ENCODE measurements at regions not wholly inside any gene's neighbourhood (a gene's known extent, or its start where the extent isn't known, plus 50 kb on each side); places are given as distances from the start of the nearest gene placed in this dataset.

- no peak overlapping the region for H3K4me3 ChIP-seq (ENCODE audit: control insufficient read depth, low read depth, low read length)
- no peak for DNase-seq (ENCODE audit: low read depth)
- TF ChIP-seq, protein P1, sequence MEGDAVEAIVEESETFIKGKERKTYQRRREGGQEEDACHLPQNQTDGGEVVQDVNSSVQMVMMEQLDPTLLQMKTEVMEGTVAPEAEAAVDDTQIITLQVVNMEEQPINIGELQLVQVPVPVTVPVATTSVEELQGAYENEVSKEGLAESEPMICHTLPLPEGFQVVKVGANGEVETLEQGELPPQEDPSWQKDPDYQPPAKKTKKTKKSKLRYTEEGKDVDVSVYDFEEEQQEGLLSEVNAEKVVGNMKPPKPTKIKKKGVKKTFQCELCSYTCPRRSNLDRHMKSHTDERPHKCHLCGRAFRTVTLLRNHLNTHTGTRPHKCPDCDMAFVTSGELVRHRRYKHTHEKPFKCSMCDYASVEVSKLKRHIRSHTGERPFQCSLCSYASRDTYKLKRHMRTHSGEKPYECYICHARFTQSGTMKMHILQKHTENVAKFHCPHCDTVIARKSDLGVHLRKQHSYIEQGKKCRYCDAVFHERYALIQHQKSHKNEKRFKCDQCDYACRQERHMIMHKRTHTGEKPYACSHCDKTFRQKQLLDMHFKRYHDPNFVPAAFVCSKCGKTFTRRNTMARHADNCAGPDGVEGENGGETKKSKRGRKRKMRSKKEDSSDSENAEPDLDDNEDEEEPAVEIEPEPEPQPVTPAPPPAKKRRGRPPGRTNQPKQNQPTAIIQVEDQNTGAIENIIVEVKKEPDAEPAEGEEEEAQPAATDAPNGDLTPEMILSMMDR (conservative IDR thresholded peaks at IDR 0.05; ENCODE audit: control insufficient read depth, insufficient read depth, low read depth, low read length): no peak
Measured at GRCh38 chr1:198873696-198874230, 234.9 kb downstream of the PTPRC start.

DNA sequence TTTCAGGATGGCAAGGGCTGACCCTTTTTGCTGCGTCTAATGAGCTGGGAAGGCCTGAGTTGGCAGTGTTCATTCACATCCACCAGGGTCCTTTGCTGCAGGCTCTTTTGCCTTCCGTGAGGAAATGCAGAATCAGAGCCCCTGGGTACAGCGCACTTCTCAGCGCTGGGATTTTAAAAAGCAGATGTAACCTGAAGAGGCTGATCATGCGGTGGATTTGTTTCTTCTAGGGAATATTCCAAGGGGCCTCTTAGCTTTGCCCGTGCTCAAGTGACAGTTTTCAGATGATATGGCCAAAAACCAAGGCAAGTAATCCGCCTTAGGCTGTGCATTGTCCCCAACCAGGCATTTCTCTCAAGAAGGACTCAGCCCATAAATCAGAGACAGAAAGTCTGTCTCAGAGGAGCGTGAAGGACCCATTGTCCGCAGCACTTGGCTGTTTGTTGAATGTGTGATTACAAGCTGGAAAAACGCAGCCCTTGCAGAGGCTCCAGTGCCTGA is 237.6 kb downstream of the PTPRC start:
- DNase-seq (ENCODE audit: low read depth): no peak
- TF ChIP-seq, protein P1 (conservative IDR thresholded peaks at IDR 0.05; ENCODE audit: control insufficient read depth, insufficient read depth, low read depth, low read length): no peak
- H3K4me3 ChIP-seq (ENCODE audit: control insufficient read depth, low read depth, low read length): no peak overlapping the region

GRCh38 chr1:198878566-198878965 is 239.7 kb downstream of the PTPRC start:
- H3K4me3 ChIP-seq (ENCODE audit: control insufficient read depth, low read depth, low read length): no peak overlapping the region
- DNase-seq (ENCODE audit: low read depth): no peak
- TF ChIP-seq, protein P1 (conservative IDR thresholded peaks at IDR 0.05; ENCODE audit: control insufficient read depth, insufficient read depth, low read depth, low read length): no peak

DNA sequence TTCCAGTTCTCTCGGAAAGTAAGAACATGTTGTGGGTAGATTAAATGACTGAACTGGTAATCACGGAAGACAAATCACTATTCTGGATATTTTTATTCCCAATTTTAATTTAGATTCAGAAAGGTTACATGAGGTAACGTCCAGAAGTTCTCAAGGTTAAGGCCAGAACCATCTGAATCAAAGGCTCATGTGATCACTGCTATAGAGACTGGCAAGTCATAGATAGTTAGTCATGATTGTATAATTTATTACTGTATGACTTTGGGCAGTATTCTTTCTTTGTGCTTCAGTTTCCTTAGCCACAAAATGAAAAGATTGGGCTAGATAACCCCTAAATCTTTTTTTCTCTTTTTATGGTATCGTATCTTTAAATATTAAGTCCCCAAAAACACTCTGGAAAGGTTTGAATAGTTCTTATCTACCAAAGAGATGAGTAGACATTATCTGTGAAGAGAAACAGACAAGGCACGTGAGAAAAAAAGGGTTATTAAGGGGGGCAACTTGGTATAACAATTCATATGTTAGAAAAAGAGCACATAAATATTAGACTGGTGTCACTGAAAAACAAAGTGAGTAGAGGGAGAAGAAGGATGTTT is 241.0 kb downstream of the PTPRC start:
- DNase-seq (ENCODE audit: low read depth): peak; percentile 67
- H3K4me3 ChIP-seq (ENCODE audit: control insufficient read depth, low read depth, low read length): no peak overlapping the region
- TF ChIP-seq, protein P1 (conservative IDR thresholded peaks at IDR 0.05; ENCODE audit: control insufficient read depth, insufficient read depth, low read depth, low read length): no peak

GRCh38 chr1:198880397-198880796 is 241.6 kb downstream of the PTPRC start:
- no peak overlapping the region for H3K4me3 ChIP-seq (ENCODE audit: control insufficient read depth, low read depth, low read length)
- TF ChIP-seq, protein P1 (conservative IDR thresholded peaks at IDR 0.05; ENCODE audit: control insufficient read depth, insufficient read depth, low read depth, low read length): no peak
- peak; percentile 86 for DNase-seq (ENCODE audit: low read depth)

GRCh38 chr1:198880818-198881597 is 242.2 kb downstream of the PTPRC start:
- no peak overlapping the region for H3K4me3 ChIP-seq (ENCODE audit: control insufficient read depth, low read depth, low read length)

More at GRCh38 chr1:198880818-198881597, 242.2 kb downstream of the PTPRC start:
- DNase-seq (ENCODE audit: low read depth): peak; percentile 96
- TF ChIP-seq, protein P1 (conservative IDR thresholded peaks at IDR 0.05; ENCODE audit: control insufficient read depth, insufficient read depth, low read depth, low read length): no peak

Measured in fibroblast of mammary gland (primary cell).